ENCODE measurements at regions not wholly inside any gene's neighbourhood (a gene's known extent, or its start where the extent isn't known, plus 50 kb on each side); places are given as distances from the start of the nearest gene placed in this dataset.

DNA sequence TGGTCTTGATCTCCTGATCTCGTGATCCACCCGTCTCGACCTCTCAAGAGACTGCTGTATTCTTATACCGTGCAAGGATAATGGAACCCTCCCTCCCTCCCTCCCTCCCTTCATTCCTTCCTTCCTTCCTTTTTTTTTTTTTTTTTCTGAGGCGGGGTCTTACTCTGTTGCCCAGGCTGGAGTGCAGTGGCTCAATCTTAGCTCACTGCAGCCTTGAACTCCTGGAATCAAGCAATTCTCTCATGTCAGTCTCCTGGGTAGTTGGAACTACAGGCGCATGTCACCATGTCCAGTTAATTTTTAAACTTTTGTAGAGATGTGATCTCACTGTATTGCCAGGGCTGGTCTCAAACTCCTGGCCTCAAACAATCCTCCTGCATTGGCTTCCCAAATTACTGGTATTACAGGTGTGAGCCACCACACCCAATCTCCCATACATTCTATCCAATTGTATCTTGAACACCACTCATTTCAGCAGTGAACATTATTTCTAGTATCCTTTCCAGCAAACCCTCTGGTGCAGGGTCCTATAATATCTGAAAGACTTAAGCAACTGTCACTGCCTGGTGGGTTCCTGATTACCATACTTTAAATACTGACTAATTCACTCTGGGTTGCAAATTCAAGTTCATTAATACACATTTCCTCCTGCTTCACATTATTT is 210.0 kb upstream of the ZNF217 start:
- Histone ChIP-seq H3K9ac (ENCODE audit: low read length) (no peak overlapping the region), H3F3A (ENCODE audit: insufficient read depth) (no peaks in the 10 kb centered on the region), H3K9me2 (replicated peaks; ENCODE audit: insufficient read depth, low read length) (no peaks in the 10 kb centered on the region), H3K4me3 (ENCODE audit: insufficient read depth, low read length, poor library complexity, severe bottlenecking) (no peak overlapping the region), H3K27me3 (ENCODE audit: low read length) (no peaks in the 10 kb centered on the region), H3K36me3 (ENCODE audit: low read length) (no peaks in the 10 kb centered on the region), H2AFZ (ENCODE audit: low read depth, low read length, severe bottlenecking) (no peak overlapping the region), H3K79me2 (ENCODE audit: insufficient read depth, low read length) (no peaks in the 10 kb centered on the region), H3K9me3 (ENCODE audit: insufficient read depth, low read length) (no peaks in the 10 kb centered on the region), H3K27ac (ENCODE audit: low read depth, low read length) (no peak overlapping the region), H4K20me1 (ENCODE audit: low read depth, low read length) (no peaks in the 10 kb centered on the region), H3K4me2 (ENCODE audit: low read depth, low read length, poor library complexity, severe bottlenecking) (no peak overlapping the region)
- TF ChIP-seq, protein P1, sequence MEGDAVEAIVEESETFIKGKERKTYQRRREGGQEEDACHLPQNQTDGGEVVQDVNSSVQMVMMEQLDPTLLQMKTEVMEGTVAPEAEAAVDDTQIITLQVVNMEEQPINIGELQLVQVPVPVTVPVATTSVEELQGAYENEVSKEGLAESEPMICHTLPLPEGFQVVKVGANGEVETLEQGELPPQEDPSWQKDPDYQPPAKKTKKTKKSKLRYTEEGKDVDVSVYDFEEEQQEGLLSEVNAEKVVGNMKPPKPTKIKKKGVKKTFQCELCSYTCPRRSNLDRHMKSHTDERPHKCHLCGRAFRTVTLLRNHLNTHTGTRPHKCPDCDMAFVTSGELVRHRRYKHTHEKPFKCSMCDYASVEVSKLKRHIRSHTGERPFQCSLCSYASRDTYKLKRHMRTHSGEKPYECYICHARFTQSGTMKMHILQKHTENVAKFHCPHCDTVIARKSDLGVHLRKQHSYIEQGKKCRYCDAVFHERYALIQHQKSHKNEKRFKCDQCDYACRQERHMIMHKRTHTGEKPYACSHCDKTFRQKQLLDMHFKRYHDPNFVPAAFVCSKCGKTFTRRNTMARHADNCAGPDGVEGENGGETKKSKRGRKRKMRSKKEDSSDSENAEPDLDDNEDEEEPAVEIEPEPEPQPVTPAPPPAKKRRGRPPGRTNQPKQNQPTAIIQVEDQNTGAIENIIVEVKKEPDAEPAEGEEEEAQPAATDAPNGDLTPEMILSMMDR (IDR thresholded peaks at IDR 0.05; ENCODE audit: insufficient read depth, low read length, poor library complexity, severe bottlenecking) = no peak
- no peak for TF ChIP-seq EZH2phosphoT487 (conservative IDR thresholded peaks at IDR 0.05; ENCODE audit: low read length)

DNA sequence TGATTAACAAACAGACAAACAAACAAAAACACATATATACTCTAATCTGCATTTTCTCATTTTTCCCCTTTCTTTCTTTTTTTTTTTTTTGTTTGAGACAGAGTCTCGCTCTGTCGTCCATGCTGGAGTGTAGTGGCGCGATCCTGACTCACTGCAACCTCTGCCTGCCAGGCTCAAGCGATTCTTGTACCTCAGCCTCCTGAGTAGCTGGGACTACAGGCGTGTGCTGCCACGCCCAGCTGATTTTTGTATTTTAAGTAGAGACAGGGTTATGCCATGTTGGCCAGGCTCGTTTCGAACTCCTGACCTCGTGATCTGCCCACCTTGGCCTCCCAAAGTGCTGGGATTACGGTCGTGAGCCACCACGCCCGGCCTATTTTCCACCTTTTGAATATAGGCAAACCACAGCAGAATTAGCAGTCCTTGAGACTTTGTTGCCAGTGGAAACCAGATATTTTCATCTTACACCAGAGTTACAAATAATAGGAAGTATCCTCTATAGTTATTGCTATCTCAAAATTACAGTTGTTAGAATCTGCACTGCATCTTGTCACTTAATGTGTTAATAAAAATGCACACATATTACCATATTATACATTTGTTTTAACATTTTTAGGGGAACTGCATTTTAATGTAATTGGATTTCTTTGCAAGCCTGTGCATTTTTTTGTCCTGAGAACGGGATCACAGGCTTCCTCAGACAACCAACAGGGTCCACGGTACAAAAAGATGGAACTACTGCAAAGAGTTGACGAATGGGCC is 208.2 kb upstream of the ZNF217 start:
- no peaks in the 10 kb centered on the region for H3F3A ChIP-seq (ENCODE audit: insufficient read depth)
- no peak overlapping the region for H2AFZ ChIP-seq (ENCODE audit: low read depth, low read length, severe bottlenecking)
- H3K9ac ChIP-seq (ENCODE audit: low read length) = no peak overlapping the region
- H3K4me3 ChIP-seq (ENCODE audit: insufficient read depth, low read length, poor library complexity, severe bottlenecking) = no peak overlapping the region
- no peaks in the 10 kb centered on the region for H3K27me3 ChIP-seq (ENCODE audit: low read length)
- H4K20me1 ChIP-seq (ENCODE audit: low read depth, low read length) = no peaks in the 10 kb centered on the region
- no peaks in the 10 kb centered on the region for H3K9me3 ChIP-seq (ENCODE audit: insufficient read depth, low read length)
- TF ChIP-seq, protein P1 (IDR thresholded peaks at IDR 0.05; ENCODE audit: insufficient read depth, low read length, poor library complexity, severe bottlenecking) = no peak
- no peak for TF ChIP-seq EZH2phosphoT487 (conservative IDR thresholded peaks at IDR 0.05; ENCODE audit: low read length)
- no peaks in the 10 kb centered on the region for H3K9me2 ChIP-seq (replicated peaks; ENCODE audit: insufficient read depth, low read length)
- no peaks in the 10 kb centered on the region for H3K36me3 ChIP-seq (ENCODE audit: low read length)
- H3K27ac ChIP-seq (ENCODE audit: low read depth, low read length) = no peak overlapping the region
- H3K4me2 ChIP-seq (ENCODE audit: low read depth, low read length, poor library complexity, severe bottlenecking) = no peak overlapping the region
- H3K79me2 ChIP-seq (ENCODE audit: insufficient read depth, low read length) = no peaks in the 10 kb centered on the region

DNA sequence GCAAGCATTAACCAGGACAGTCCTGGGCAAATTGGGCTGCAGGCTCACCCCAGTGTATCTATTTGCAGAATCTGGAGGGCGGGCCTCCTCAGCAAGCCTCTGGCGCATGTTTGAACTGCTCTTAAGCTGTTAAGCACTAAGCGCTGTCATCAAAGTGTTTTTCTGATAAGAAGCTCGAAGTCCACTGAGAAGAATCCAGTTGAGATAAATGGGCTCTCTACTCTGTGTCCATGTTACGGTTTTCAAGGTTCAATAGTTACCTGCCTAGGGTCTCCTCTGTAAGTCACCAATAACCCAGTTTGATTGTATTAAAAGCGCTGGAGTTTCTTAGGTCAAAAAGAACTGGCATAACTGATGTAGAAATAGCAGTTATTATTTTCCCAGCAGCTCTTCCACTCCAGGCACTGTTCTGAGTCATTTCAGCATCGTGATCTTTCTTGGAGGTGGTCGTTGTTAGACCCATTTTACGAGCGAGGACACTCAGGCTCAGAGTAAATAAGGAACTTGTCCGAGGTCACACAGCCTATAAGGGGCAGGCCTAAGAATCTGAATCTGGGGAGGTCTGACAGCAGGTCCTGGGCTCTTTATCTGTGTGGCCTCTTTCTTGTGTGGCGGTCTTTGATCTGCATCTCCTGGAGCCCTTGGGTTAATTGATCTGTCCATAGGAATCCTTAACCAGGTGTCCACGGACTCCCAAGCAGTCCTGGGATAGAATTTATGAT is 207.4 kb upstream of the ZNF217 start:
- Histone ChIP-seq H3F3A (ENCODE audit: insufficient read depth) (no peaks in the 10 kb centered on the region), H3K27me3 (ENCODE audit: low read length) (no peaks in the 10 kb centered on the region), H3K9me2 (replicated peaks; ENCODE audit: insufficient read depth, low read length) (no peaks in the 10 kb centered on the region), H3K79me2 (ENCODE audit: insufficient read depth, low read length) (no peaks in the 10 kb centered on the region), H3K9me3 (ENCODE audit: insufficient read depth, low read length) (no peaks in the 10 kb centered on the region), H3K9ac (ENCODE audit: low read length) (no peak overlapping the region), H2AFZ (ENCODE audit: low read depth, low read length, severe bottlenecking) (no peak overlapping the region), H3K27ac (ENCODE audit: low read depth, low read length) (no peak overlapping the region), H3K4me2 (ENCODE audit: low read depth, low read length, poor library complexity, severe bottlenecking) (no peak overlapping the region), H3K36me3 (ENCODE audit: low read length) (no peaks in the 10 kb centered on the region), H4K20me1 (ENCODE audit: low read depth, low read length) (no peaks in the 10 kb centered on the region), H3K4me3 (ENCODE audit: insufficient read depth, low read length, poor library complexity, severe bottlenecking) (no peak overlapping the region)
- TF ChIP-seq, protein P1 (IDR thresholded peaks at IDR 0.05; ENCODE audit: insufficient read depth, low read length, poor library complexity, severe bottlenecking) = no peak
- no peak for TF ChIP-seq EZH2phosphoT487 (conservative IDR thresholded peaks at IDR 0.05; ENCODE audit: low read length)

Data from SU-DHL-6 (cell line).